Amniotic stem cell (primary cell): ENCODE measurements at regions not wholly inside any gene's neighbourhood (a gene's known extent, or its start where the extent isn't known, plus 50 kb on each side); places are given as distances from the start of the nearest gene placed in this dataset.

Experiments used
- DNase-seq: peaks from one replicate; lab custom pipeline; 2025; lab: John Stamatoyannopoulos, UW

- DNase-seq: no peak
These were observed 75.2 kb upstream of the NGF start for GRCh38 chr1:115413208-115413607.

DNA sequence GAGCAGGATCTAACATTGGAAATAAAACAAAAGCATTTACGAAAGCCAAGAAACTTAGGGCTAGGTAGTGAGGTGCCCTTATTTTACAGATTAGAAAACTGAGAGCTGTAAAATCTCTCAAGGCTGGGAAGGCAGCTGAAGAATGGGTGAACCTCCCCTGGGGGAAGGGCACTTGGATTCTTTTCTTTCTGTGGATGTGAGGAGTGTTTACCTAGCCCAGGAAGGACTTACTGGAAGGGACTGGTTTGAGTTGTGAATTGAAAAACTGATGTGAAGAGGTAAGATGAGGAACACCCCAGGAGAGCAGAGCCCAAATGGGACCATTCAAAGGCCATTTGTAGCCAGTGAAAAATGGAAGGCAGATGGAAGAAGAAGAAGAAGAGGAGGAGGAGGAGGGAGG, 74.7 kb upstream of the NGF start:
- no peak for DNase-seq

DNA sequence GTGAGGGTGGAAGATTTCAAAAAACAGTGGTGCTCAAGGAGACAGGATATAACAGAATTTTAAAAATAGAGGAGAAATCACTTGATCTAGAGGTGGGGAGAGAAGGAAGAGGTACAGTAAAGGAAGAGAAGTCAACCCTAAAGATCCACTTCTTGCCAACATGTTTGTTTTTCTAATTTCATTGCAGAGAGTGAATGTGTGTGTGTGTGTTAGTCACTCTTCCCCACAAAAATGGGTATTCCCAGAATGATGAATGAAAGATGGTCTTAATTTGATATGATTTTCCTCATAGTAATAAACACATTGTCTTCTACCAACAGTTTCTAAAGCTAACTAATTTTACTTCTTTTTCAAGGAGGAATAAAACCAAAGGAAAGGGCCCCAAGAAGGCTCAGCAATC, 74.2 kb upstream of the NGF start:
- DNase-seq: no peak

- DNase-seq: no peak
These were observed 73.5 kb upstream of the NGF start for GRCh38 chr1:115411371-115412063.

DNA sequence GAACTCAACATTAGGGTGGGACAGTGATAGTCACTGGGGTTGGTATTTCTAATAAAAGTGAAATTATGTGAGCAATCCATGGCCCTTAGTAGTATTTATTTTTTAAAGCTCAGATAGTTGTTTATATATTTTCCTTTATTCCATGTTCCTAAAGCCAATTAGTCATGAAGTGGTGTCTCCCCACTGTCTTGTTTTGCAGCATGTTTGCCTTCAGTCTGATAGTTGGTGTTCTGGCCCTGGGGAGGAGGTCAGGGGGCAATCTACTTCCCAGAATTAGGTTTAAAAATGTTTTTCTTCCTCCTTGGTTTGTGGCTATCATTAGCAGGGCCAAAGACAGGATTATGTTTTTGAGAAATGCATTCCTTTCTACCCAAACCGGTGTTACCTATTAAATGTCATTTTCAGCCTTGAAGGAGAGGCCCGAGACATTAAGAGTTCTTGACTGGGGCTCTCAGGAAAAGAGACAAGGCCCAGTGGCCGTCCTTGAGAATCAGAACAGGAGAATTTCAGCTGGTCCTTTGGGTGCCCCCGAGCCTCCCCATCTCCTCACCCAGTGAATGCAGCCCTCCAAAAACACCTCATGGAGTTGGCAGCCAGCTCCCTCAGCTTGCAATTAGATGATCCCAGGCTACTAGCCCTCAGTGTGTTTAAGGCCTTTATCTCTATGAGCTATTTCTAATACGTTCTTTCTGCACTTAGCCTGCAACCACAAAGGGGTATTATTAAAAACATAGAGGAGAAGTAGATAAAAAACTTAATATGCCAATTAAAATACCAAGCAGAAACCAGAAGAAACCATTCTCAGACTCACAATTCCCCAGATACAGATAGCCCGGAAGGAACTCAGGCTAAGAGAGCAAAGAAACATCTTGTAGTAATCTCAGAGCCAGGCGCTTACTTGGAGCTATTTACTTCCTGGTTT, 71.3 kb upstream of the NGF start:
- no peak for DNase-seq

DNA sequence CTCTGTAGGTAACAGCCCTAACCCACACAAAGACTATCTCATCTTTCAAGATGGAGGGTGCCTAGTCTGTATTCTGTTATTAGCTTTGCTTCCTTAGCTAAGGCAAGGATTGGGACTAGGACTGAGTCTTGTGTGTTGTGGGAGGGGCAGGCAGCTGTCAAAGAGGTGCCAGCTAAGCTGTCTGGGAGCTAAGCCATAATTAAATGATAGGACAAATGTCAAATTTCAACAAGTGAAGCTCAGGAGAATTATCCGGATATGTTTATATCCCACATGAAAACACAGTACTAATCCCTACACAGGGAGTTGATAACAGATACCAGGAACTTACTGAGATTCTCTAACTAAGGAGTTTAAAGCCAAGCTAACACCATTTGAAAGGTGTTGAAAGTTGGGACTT, 70.5 kb upstream of the NGF start:
- no peak for DNase-seq

GRCh38 chr1:115404911-115405310, 66.9 kb upstream of the NGF start:
- no peak for DNase-seq

GRCh38 chr1:115402753-115403184, 64.7 kb upstream of the NGF start:
- no peak for DNase-seq

DNA sequence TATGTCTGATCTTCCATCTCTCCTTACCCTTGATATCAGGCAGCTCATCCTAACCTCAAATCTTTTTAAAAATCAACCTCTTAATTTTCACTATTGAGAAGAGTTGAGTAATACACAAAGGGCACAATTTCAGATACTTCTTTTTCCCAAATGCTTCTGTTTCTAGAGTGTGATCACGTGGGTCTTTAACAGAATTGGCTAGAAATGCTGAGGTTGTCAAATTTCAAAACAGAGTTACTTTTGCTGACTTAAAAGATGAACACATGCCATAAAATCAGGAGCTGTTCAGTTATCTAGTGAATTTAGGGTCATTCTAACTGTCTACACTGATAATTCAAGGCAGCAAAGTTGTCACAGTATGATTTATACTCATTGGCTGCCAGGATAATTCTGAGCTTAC, 63.6 kb upstream of the NGF start:
- no peak for DNase-seq

GRCh38 chr1:115400891-115401290, 62.8 kb upstream of the NGF start:
- no peak for DNase-seq

DNA sequence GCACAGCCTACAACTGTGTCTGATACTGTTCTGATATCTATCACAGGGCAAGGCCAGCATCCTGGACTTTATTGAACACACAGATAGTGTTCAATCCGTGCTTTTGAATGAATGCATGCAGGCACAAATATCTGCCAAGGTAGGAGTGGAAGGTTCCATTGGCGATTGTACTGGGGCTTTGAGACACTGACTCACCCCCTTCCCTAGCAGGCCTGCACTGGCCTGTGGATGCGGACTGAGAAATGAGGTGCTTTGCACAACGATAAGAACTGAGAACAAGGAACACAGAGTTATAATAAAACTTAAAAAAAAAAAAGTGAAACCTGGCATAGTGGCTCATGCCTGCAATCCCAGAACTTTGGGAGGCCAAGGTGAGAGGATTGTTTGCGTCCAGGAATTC, 62.4 kb upstream of the NGF start:
- DNase-seq: no peak

- no peak for DNase-seq
These were observed 60.7 kb upstream of the NGF start for GRCh38 chr1:115398745-115399144.
